Hematopoietic multipotent progenitor cell treated with erythropoietin and hydrocortisone succinate and interleukin-3 and kit ligand, for 17 days (in vitro differentiated cells): ENCODE measurements at regions not wholly inside any gene's neighbourhood (a gene's known extent, or its start where the extent isn't known, plus 50 kb on each side); places are given as distances from the start of the nearest gene placed in this dataset.

Source experiments
- DNase-seq: peaks from one replicate; pipeline ENCODE4 v3.0.0-alpha.2; 2015; ENCODE audit warnings: low spot score

GRCh38 chr5:27403243-27403882 is 365.0 kb upstream of the CDH9 start:
- no peak for DNase-seq

GRCh38 chr5:27402828-27403227 is 364.4 kb upstream of the CDH9 start:
- DNase-seq = no peak

GRCh38 chr5:27396998-27397397 is 358.6 kb upstream of the CDH9 start:
- DNase-seq = no peak

GRCh38 chr5:27392716-27393115 is 354.3 kb upstream of the CDH9 start:
- DNase-seq = no peak

DNA sequence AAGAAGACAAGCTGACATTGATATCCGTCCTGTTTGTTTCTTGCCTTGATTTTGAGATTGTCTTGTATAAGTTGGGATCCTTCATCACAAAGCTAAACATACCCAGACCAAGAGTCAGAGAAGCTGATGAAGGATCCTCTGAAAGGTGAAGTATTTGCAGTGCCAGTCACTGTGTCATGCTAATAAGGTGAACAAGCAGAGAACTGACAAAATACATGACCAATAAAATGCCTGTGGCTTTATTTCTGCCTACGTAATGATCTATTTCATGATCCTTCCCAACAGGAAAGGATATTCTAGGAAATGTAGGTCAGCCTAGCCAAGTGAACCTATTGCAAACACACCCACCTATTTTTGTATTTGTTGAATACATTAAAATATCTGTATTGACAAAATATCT is 351.3 kb upstream of the CDH9 start:
- DNase-seq = no peak

- no peak for DNase-seq
Measured at GRCh38 chr5:27388755-27389154, 350.4 kb upstream of the CDH9 start.

DNA sequence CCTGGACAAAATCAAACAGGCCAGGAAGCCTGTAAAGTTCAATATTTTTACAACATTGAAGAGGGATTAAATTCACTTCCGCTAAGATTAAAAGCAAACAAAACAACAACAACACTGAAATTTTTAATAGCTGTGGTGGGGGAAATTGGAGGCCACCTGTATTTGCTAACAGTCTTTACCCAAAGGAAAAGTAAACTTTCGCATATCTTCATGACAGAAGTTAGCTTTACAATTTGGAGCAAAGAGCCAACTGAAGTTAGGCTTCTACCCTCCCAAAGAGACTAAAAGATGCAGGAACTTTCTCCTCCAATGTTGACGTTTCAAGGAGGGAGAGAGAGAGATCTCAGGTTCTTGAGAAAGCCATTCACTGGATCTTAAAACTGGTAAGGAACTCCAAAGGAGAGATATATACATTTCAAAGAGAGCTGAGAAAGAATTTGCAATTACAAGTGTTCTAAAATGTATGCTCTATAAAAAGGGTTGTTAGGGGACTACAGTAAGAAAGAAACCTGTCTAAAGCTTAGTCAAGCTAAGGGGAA is 349.2 kb upstream of the CDH9 start:
- no peak for DNase-seq

- no peak for DNase-seq
Measured at GRCh38 chr5:27381686-27382085, 343.3 kb upstream of the CDH9 start.

DNA sequence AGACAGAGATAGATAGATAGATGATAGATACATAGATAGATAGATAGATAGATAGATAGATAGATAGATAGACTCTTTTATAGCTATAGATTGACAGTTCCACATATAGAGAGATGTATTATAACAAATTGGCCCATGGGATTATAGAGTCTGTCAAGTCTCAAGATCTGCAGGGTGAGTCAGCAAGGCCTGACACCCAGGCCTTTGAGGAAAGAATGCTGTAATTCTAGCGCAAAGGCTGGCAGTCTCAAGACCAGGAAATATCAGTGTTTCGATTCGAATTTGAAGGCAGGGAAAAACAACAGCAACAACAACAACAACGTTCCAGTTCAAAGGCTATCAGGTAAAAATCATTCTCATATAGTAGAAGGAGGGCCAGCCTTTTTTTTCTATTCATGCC is 339.2 kb upstream of the CDH9 start:
- no peak for DNase-seq

GRCh38 chr5:27353970-27354369 is 315.6 kb upstream of the CDH9 start:
- no peak for DNase-seq

DNA sequence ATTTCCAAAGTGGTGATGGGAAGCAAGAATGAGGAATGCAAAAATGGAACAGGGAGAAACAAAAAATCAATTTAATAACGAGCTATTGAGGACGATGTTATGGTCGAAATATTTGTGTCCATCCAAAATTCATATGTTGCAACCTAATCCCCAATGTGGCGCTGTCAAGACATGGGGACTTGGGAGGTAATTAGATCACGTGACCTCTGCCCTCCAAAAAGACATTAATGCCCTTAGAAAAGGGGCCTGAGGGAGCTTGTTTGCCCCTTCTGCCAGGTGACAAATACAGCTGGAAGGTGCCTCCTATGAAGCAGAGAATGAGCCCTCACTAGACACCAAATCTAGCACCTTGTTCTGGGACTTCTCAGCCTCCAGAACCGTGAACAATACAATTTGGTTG is 315.2 kb upstream of the CDH9 start:
- DNase-seq = no peak

GRCh38 chr5:27341342-27341741 is 303.0 kb upstream of the CDH9 start:
- no peak for DNase-seq

DNA sequence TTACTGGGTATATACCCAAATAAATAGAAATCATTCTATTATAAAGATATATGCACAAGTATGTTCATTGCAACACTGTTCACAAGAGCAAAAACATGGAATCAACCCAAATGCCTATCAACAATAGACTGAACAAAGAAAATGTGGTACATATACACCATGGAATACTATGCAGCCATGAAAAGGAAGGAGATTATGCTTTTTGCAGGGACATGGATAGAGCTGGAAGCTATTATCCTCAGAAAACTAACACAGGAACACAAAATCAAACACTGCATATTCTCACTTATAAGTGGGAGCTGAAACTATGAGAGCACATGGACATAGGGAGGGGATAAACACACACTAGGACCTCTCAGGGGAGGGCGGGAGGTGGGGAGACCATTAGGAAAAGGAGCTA is 298.4 kb upstream of the CDH9 start:
- no peak for DNase-seq

DNA sequence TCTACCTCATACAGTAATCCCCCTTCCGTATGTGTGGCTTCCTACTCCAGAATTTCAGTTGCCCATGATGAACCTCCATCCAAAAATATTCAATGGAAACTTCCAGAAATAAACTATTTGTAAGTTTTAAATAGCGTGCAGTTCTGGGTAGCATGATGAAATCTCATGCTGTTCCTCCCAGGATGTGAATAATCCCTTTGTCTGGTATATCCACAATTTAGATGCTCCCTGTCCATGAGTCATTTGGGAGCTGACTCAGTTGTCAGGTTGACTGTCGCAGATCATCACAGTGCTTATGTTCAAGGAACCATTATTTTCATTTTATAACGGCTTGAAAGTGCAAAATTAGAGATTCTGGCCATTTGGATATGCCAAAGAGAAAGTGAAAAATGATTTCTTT is 290.1 kb upstream of the CDH9 start:
- no peak for DNase-seq

- DNase-seq = no peak
Measured at GRCh38 chr5:27325513-27325912, 287.1 kb upstream of the CDH9 start.

GRCh38 chr5:27318701-27319100 is 280.3 kb upstream of the CDH9 start:
- DNase-seq = no peak

GRCh38 chr5:27316271-27316650 is 277.9 kb upstream of the CDH9 start:
- no peak for DNase-seq

DNA sequence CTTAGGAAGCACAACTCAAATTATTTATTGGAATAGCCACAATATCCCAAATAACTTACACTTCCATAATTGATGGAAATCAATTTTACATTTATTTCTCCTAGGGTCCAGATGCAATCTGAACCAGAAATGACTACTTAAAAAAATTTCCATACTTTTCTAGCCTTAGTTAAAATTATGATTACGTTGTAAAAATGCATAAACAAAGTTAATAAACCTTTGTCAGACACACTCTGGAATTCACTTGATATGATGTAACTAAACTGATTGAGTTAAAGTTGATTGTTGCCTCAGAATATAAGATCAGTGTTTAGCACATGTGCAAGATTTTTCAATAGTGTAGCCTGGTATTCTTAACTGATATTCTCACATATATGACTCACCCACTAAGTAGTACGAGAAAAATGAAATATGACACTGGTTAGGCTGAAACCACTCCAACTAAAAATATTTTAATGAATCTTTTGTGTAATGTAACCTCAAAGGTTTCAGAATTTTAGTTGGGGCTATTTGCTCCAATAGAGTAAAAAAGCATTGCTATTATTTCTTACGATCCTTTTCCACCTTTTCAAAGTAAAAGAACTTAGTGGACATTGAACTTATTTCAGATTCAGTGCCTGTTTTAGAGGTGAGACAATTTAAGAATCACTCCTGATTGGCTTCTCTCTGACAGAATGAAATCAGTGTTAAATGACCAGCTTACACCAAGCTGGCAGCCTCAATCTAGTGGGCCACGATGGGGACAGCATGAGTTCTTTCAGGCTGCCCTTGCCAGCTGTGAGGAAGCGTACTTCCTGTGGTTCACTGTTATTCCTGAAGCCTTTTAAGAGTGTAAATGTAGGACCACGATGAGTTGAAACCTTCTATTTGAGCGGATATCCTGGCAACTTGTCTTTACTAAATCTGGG is 277.2 kb upstream of the CDH9 start:
- DNase-seq = no peak

- DNase-seq = no peak
Measured at GRCh38 chr5:27313549-27313948, 275.2 kb upstream of the CDH9 start.

GRCh38 chr5:27312291-27312893 is 274.0 kb upstream of the CDH9 start:
- DNase-seq = no peak

GRCh38 chr5:27311544-27311943 is 273.2 kb upstream of the CDH9 start:
- DNase-seq = no peak

- no peak for DNase-seq
Measured at GRCh38 chr5:27308153-27308552, 269.8 kb upstream of the CDH9 start.

- DNase-seq = no peak
Measured at GRCh38 chr5:27290172-27290571, 251.8 kb upstream of the CDH9 start.
